ENCODE measurements at regions not wholly inside any gene's neighbourhood (a gene's known extent, or its start where the extent isn't known, plus 50 kb on each side); places are given as distances from the start of the nearest gene placed in this dataset.

DNA sequence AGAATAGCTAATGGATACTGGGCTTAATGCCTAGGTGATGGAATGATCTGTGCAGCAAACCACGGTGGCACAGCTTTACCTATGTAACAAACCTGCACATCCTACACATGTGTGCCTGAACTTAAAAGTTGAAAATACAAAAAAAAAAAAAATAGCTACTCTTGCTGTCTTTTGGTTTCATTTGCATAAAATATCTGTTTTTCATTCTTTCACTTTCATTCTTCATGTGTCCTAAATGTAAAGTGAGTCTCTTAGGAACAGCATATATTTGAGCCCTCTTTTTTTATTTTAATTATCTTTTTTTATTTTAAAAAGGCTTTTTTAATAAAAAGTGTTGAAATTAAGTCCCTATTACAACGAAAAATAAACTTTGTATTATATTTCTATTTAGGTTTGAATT lies 836.1 kb upstream of the KCND2 start:
- no peaks in the 10 kb centered on the region for H3K4me1 ChIP-seq
- ATAC-seq (no peak), DNase-seq (no peak)
- no peaks in the 10 kb centered on the region for H3K9me3 ChIP-seq
- H3K27ac ChIP-seq, result no peak overlapping the region
- intact Hi-C loops (cut with DNase I; ENCODE audit: low total_unique reads), result no loop called here
- no peak overlapping the region for H3K4me3 ChIP-seq
- TF ChIP-seq CTCF (IDR thresholded peaks at IDR 0.05 in 4 of 5, conservative IDR thresholded peaks at IDR 0.05 in 1 of 5) (no peak), POLR2A (IDR thresholded peaks at IDR 0.05) (no peak)
- H3K36me3 ChIP-seq, result no peaks in the 10 kb centered on the region
- no peaks in the 10 kb centered on the region for H3K27me3 ChIP-seq
- in situ Hi-C loops (cut with MboI; ENCODE audit: low sequenced_read_pairs in 4 of 4), result no loop called here

GRCh38 chr7:119438315-119438714 lies 834.7 kb upstream of the KCND2 start:
- in situ Hi-C loops (cut with MboI; ENCODE audit: low sequenced_read_pairs in 4 of 4) (no loop called here), intact Hi-C loops (cut with DNase I; ENCODE audit: low total_unique reads) (no loop called here)
- no peaks in the 10 kb centered on the region for H3K4me1 ChIP-seq
- no peaks in the 10 kb centered on the region for H3K36me3 ChIP-seq
- ATAC-seq (no peak), DNase-seq (no peak)
- H3K4me3 ChIP-seq, result no peak overlapping the region
- H3K27ac ChIP-seq, result no peak overlapping the region
- TF ChIP-seq POLR2A (IDR thresholded peaks at IDR 0.05), result no peak
- TF ChIP-seq CTCF (IDR thresholded peaks at IDR 0.05 in 4 of 5, conservative IDR thresholded peaks at IDR 0.05 in 1 of 5), result no peak
- H3K9me3 ChIP-seq, result no peaks in the 10 kb centered on the region
- H3K27me3 ChIP-seq, result no peaks in the 10 kb centered on the region

- DNase-seq, result no peak
- in situ Hi-C loops (cut with MboI; ENCODE audit: low sequenced_read_pairs in 4 of 4), result no loop called here
- no peak for ATAC-seq
- Histone ChIP-seq H3K4me1 (no peaks in the 10 kb centered on the region), H3K27ac (no peak overlapping the region), H3K9me3 (no peaks in the 10 kb centered on the region), H3K36me3 (no peaks in the 10 kb centered on the region), H3K4me3 (no peak overlapping the region), H3K27me3 (no peaks in the 10 kb centered on the region)
- no peak for TF ChIP-seq POLR2A (IDR thresholded peaks at IDR 0.05)
- no peak for TF ChIP-seq CTCF (IDR thresholded peaks at IDR 0.05 in 4 of 5, conservative IDR thresholded peaks at IDR 0.05 in 1 of 5)
- intact Hi-C loops (cut with DNase I; ENCODE audit: low total_unique reads), result no loop called here
Measured at GRCh38 chr7:119439192-119439591, 833.8 kb upstream of the KCND2 start.

DNA sequence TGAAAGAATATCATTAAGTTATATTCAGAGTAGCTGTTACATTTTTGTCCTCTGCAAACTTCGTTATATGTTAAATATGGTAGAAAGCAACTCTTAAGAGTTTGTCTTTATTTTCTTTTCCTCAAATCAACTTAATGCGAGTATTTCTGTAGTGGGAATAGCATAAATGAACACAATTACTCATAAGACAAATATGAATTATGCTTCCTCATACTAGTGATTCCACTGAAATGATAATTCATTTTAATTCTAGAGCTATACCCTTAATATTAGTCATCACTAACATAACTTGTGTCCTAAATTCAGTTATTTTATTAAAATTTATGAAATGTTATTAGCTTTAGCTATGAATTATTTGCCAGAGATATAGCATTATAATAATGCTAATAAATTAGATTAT lies 820.6 kb upstream of the KCND2 start:
- Histone ChIP-seq H3K4me1 (no peaks in the 10 kb centered on the region), H3K27ac (no peak overlapping the region), H3K4me3 (no peak overlapping the region), H3K27me3 (no peaks in the 10 kb centered on the region), H3K9me3 (no peaks in the 10 kb centered on the region), H3K36me3 (no peaks in the 10 kb centered on the region)
- DNase-seq (no peak), ATAC-seq (no peak)
- intact Hi-C loops (cut with DNase I; ENCODE audit: low total_unique reads), result no loop called here
- TF ChIP-seq POLR2A (IDR thresholded peaks at IDR 0.05) (no peak), CTCF (IDR thresholded peaks at IDR 0.05 in 4 of 5, conservative IDR thresholded peaks at IDR 0.05 in 1 of 5) (no peak)
- in situ Hi-C loops (cut with MboI; ENCODE audit: low sequenced_read_pairs in 4 of 4), result no loop called here

GRCh38 chr7:119465798-119466305 lies 807.1 kb upstream of the KCND2 start:
- TF ChIP-seq POLR2A (IDR thresholded peaks at IDR 0.05) (no peak), CTCF (IDR thresholded peaks at IDR 0.05 in 4 of 5, conservative IDR thresholded peaks at IDR 0.05 in 1 of 5) (no peak)
- H3K27ac ChIP-seq, result no peak overlapping the region
- DNase-seq (no peak), ATAC-seq (no peak)
- H3K27me3 ChIP-seq, result no peaks in the 10 kb centered on the region
- no peak overlapping the region for H3K4me3 ChIP-seq
- H3K36me3 ChIP-seq, result no peaks in the 10 kb centered on the region
- intact Hi-C loops (cut with DNase I; ENCODE audit: low total_unique reads) (no loop called here), in situ Hi-C loops (cut with MboI; ENCODE audit: low sequenced_read_pairs in 4 of 4) (no loop called here)
- no peaks in the 10 kb centered on the region for H3K4me1 ChIP-seq
- no peaks in the 10 kb centered on the region for H3K9me3 ChIP-seq

All from gastrocnemius medialis (tissue), 4 donors.